NCI-H345 treated with DMSO at 0.1 percent for 48 hours (cell line): ENCODE measurements at regions not wholly inside any gene's neighbourhood (a gene's known extent, or its start where the extent isn't known, plus 50 kb on each side); places are given as distances from the start of the nearest gene placed in this dataset.

Experiments used
- DNase-seq: peaks from one replicate; lab custom pipeline; 2025; ENCODE audit not compliant: unreplicated experiment; lab: John Stamatoyannopoulos, UW

DNA sequence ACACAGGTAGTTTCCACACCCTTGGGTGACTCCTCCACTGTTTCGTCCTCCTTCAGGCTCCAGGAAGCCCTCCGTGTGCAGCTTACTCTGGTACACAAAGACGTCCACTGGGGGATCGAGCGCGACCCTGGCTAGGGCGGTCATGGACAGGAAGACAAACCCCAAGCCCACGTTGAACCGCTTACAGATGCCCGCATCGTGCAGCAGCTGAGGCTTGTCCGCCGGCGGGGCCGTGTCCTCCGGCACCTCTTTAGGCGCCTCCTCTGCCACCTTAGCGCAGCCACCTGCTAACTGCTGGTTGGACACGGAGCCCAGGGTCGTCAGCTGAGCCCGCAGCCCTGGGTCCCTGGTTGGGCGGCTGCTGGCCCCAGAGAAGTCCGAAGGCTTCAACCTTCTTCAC, 309.0 kb upstream of the BTBD3 start:
- DNase-seq = no peak

DNA sequence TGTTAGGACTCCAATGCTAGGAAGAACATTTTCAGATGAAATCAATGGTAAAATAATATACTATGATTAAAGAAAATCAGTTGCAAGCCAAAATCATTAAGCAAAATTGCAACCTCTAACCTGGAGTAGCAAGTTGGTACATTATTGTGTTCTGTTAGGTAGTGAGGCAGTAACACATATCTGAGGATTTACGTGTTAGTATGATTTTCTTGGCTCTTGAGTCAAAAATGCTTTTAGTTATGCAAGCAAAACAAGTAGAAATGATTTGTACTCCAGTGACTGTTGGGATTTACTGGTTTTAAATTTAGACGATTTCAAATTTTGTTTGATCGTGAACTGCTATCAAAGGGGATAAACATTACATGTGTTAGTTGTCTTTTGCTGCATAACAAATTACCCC, 293.0 kb upstream of the BTBD3 start:
- DNase-seq = no peak

DNA sequence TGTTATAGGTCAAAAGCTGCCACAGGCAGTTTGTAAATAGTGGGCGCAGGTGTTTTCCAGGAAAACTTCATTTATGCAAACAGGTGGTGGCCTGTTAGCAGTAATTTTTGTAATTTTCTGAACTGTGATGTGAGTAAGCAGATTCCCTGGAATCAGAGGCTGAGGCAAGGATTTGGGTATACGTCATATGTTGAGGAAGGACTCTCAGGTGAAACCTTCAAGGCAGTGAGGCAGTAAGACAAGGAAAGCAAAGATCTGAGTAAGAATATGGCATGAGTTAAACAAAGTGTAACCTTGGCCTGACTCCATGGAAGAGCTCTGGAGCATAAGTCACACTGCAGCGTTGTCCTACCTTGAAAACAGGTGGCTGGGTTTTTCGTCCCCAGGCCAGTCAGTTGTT, 291.1 kb upstream of the BTBD3 start:
- no peak for DNase-seq

DNA sequence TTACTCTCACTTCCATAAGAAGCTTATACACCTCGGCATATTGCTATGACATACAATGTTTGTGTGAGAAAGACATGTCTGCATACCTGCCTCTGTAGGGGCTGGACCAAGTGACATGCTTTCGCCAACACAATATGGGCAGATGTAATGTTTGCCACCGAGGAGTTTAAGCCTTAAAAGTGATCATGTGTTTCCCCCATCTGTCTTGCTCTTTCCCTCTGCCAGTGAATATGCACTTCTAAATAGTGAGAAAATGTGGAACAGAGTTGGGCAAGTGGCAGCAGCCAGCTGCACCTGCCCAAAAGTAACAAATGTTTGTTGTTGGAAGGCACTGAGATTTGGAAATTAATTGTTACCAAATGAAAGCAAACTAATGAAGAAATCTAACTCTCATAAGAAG, 274.8 kb upstream of the BTBD3 start:
- DNase-seq = no peak

DNA sequence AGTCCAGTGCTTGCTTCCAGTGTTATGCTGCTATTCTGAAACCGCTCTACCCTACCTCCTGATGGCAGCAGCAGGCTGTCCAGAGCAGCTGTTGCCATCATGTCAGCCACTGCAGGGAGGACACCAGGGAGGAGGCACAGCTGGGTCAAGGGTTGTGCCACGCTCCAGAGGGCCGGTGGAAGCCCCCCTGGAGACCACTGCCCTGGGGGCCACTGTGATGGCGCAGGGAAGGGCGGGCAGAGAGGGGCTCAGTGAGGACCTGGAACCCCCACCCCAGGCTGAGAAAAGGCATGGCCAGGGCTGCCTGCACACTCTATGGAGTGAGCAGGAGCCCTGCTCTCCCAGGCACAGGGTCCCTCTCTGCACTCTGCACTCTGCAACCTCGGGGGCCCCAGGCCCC, 271.3 kb upstream of the BTBD3 start:
- no peak for DNase-seq

DNA sequence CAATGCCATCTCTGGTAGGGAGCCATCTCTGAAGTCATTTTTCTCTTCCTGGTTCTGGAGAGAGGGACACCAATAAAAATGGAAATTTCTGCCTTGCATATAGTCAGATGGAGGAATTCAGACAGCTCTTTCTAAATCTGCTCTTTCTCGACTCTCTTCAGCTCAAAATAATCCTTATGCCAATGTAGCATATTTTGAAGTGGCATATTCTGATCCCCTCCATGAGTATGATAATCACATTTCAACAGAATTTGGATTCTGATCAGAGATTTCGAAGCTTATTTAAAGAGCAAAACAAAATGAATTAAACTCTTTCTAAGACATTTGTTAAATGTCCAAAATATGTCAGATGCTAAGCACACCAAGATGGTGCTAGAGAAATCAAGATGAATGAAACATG, 267.1 kb upstream of the BTBD3 start:
- no peak for DNase-seq

DNA sequence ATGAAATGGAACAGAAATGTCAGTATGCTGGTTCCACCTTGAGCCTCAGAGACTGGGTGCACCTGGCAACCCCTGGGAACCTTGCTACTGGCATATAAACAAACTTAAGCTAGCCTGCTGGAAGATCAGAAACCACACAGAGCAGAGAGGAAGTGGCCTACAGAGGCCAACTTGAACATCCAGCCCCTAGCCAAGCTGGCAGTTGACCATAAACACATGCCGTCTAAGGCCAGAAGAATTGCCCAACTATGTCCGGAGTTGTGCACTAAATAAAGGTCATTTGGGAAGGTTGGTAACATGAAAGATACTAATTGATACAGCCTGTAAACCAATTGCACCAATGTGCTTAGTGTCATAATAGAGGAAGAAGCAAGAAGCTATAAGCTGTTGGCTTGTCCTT, 266.6 kb upstream of the BTBD3 start:
- no peak for DNase-seq

DNA sequence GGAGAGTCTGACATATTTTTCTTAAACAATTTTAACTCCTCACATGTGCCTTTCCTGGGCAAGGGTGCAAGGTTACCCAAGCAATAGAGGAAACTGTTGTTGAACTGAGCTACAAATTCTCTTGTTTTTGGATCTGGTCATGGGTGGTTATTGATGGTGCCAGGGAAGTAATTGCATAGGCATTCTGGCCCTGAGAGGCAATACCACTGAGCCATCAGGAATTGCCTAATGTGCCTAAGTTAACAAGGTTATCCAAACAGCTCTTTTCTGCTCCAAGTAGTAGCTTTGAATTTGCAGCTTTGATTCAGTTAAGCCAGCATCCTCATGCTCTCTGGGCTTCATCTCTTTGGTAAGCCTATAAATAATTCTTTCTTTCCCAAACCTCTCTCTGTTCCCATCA, 266.0 kb upstream of the BTBD3 start:
- no peak for DNase-seq

DNA sequence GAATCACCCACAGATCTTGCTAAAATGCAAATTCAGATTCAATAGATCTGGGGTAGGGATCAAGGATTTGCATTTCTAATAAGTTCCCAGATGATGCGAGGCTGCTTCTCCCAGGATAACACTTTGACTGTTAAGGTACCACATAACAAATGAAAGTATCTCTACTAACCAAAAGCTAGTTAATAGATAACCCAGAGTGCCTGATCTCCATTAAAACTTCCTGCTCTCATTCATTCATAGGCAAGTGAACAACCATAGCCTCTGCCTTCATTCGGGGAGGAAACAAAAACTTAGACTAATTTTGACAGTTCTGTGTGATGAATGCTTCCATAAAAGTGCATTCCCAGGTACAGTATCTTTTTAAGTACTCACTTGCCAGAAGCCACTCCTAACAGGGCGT, 265.6 kb upstream of the BTBD3 start:
- DNase-seq = no peak

DNA sequence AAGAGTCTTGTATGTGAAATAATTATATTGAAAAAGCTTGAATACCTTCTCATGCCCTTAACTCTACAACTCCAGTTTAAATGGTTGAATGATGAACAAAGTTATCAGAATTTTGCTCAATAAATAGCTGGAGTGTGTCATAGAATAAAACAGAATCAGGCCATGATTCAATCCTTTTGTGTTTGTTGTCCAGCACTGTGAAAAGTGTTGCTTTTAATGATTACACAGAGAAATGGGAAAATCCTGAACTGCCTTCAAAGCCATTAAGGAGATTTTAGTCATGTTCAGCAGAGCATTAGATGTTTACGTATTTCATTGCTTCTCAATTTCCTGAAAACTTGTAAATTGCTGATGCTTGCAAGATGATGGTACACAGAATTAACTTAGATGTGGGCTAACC, 262.9 kb upstream of the BTBD3 start:
- DNase-seq = no peak

DNA sequence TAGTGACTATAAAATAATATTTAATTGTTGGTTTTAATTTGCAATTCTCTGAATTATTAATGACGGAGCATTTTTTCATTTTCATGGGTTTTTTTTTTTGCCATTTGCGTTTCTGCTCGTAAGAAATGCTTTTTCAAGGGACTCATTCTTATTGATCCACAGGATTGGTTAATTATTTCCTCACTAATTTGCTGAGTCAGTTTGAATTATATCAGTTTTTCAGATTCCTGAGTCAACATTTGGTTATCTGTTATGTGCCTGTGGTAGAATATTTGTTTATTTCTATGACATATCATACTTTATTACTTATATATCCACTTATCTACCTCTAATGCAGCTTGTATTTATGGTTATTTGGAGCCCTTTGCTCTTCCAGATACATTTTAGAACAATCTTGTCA, 257.0 kb upstream of the BTBD3 start:
- DNase-seq = no peak

DNA sequence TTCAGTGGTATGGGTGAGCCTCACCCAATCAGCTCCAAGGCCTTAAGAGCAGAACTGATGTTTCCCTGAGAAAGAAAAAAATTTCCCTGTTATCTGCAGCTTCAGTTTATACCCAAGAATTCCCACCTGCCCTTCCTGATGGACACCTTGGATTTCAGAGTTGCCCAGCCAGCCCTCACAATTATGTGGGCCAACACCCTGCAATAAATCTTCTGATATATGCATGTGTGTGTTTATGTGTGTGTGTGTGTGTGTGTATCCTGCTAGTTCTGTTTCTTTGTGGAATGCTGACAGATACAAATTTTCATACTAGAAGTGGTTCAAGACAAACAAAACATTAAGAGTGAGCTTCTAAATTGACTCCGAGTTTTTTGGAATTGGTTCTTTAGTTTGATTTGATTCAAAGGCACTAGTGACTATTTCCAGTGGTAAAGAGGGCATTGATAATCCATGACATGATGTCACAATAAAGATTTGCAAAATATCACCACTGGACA, 246.6 kb upstream of the BTBD3 start:
- DNase-seq = no peak

DNA sequence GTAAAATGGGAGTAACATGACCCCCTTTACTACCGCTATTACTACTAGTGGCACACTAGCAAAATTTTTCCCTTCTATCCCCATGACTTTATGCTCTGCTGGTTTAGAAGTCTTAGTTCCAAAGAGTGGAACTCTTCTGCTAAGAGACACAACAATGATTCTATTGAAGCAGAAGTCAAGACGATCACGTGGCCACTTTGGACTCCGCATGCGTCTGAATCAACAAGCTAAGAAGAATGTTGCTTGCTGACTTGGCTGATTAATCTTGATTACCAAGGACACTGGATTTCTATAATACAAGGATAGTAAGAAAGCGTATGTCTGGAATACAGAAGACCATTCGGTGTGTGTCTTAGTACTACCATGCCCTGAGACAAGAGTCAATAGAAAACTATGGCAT, 244.7 kb upstream of the BTBD3 start:
- DNase-seq = no peak

DNA sequence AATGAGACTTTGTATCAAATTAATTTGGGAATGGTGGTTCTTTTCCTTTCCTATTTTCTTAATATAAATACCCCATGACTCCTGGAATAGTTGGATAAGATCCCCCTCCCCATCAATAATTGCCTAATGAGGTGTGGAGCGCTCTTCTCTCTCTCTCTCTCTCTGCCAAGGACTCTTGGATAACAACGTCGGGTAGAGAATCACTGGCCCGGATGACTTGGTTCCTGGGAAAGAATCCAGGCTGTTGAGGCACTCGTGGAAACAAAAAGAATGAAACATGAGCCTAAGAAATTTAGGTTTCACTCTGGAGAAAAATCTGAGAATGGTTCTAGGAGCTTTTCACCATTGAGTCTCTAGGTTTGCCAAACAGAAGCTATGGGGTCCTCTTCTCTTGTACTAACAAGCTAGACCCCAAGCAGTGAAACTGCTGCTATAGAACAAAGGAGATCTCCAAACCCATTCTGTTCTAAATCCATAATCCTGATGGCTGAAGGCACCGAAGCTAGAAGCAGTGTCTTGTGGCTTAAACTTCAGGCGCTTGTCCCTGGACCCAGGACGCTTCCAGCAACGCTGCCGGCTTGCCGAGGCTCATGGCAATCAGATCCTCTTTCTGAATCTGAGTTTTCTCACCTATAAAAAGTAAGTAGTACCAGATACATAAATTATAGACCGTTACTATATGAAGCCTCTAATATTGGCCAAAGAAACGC, 241.6 kb upstream of the BTBD3 start:
- no peak for DNase-seq

DNA sequence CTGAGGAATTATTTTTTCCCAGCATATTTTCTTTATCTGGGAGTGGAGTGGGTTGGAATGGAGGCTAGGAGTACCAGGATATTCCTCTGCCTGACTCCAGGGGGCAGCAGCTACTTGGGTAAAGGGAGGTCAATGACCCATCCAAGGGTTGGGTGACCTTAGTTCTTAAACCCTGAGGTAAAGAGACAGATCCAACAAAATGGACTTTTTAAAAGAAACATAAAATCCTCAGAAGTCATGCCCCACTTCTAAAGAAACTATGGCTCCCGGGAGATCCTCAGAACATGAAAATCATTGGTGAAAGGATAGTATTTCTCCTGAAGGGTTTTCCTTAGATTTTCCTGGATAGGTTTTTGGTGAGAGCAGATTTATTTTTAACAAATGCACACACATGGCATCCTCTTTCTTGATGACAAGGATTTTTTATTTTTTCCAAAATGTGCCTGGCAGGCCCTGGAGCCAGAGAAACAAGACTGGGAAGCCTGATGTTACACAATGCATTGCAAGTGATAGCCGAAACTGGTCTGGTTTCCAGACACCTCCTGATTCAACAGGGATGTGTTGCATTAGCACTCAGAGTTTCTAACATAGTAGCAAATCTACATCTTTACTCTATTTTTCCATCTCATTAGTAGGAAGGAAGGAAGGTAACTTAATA, 240.9 kb upstream of the BTBD3 start:
- DNase-seq = peak; percentile 61

DNA sequence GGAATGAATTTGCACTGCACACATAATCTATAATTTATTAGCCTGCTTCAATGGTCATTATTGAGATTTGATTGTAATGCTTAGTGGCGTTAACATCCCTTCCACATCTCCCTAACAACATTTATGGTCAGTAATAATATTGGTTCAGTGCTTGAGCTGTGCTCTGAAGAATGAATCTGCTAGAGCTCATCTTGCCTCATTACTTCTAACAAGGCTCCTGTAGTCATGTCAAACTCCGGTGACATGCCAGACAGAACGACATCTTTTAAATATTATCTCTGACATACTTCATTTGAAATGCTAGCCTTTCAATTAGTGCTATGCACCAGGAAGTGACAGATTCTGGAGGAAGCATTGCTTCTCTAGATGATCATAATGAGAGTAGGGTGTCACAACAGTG, 240.3 kb upstream of the BTBD3 start:
- no peak for DNase-seq

DNA sequence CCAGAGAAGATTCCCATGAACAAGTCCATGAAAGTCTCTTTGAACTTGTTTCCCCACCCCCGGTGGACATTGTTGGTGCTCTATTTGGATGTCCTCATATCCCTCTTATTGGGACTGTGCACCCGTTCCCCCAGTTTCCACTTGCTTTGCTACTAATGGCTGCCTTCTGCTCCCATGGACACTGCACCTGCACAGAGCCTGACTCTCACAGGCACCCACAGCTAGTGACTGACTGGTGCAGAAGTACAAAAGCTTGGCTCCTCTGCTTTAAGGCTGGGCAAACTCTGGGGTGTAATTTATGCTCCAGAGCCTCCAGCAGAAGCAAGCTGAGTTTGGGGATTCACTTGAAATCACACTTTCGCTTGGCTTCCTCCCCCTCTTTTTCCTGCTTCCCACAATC, 239.9 kb upstream of the BTBD3 start:
- DNase-seq = no peak

DNA sequence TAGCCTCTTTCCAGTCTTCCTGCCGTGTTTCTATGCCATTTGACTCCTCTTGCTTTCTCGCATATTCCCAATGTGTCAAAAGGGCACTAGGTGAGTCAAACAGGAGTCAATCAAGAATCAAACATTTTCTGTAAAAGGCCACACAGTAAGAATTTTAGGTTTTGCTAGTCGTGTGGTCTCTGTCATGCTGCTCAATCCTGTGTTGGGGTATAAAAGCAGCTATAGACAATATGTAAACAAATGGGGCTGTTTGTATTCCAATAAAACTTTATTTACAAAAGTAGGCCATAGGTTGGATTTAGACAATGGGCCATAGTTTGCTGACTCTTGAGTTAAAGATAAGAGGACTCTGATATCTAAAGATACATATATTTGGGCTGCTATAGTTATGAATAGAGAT, 235.4 kb upstream of the BTBD3 start:
- no peak for DNase-seq

DNA sequence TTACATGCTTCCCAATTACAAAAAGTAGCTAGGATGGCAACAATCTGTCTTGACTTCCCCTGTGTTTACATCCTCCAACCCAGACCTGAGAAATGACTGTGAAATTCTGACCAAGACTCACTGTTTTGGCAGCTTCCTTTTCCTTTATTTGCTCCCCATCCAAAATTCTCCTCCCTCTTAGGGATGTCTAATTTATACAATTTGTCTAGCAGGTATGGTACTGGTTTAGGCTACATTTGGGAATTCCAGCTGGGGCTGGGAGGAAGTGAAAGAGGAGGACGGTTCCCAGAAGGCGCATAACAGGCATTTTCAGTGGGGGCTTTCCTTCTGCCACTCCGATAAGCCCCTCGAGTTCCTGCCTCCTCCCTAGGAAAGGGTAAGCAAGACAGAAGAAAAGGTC, 231.5 kb upstream of the BTBD3 start:
- no peak for DNase-seq

DNA sequence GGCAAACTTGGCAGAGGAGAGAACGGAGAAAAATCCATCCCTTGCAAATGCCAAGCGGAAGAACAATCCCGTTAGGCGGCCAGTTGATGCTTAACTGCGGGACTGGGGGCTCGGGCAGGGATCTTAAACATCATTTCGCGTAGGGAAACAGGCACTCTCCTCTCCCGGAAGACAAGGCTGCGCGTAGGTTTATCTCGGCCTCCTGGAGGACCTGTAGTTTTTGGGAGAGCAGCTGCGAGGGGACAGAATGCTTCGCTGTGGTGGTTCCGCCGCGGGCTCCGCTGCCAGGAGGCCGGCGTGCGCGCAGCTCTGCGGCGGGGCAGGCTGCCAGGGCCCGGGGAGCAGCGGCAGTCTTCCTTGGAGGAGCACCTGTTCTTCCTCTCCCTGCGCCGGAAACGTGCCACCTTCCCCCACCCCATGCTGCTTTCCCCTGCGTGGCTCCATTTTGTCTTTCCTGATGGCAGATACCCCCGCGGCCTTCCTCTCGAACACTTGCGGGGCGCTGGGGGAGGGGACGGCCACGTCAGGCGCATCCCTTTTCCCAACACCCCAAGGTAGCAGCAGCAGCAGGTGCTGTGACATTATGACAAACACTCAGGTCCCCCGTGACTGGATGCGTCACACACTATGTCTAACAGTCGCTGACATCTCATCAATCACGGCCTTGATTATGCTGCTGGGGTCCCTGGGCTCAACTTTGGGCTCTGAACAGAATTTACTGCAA, 230.7 kb upstream of the BTBD3 start:
- DNase-seq = no peak

DNA sequence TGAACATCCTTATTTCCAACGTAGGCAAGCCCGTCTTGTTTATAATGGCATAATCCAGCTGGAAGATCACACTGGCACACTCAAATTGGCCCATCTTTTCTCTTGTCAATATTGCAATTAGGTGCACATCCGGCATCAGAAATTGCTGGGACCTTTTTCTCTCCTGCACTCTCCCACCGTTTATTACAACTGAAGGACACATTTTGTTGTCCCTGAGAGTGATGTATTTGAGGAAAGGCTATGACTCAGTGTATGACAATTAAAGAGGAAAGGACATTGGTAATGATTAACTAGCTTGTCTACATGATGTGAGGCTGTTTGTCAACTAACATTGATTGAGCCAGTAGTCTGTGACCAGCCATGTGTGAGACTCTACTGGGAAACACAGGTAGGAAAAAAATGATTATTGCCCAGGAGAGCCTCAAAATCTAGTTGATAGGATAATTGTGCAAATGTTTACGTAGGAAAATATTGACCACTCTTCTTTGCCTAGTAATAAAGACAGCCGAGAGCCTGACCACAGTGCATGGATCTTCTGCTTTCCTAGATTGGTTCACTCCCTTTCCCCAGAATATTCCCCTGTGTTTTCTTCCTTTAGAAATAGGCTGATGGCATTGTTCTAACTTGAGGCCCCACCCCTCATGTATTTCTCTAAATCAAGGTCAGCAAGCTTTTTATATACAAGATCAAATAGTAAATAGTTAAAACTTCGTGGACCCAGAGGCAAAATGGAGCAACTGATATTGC, 230.0 kb upstream of the BTBD3 start:
- DNase-seq = no peak

DNA sequence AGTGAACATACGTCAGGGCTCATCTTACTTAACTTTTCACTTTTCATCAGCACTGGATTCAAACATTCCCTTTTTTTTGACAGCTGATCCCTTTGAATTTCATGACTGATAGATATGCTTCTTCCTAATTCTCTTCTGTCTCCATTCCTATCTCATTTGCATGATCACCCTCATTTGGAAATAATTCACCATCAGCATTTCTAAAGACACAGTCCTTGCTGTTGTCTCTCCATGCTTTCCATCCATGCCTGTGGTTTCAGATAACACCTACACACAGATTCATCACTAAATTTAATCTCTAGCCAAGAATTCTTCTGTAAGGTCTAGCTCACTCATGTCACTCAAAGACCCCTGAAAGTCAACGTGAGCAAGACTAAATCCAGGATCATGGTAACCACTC, 228.4 kb upstream of the BTBD3 start:
- DNase-seq = no peak
